ENCODE measurements at regions not wholly inside any gene's neighbourhood (a gene's known extent, or its start where the extent isn't known, plus 50 kb on each side); places are given as distances from the start of the nearest gene placed in this dataset.

- no peak for DNase-seq
Observed at GRCh38 chr6:1113916-1114540, 197.9 kb upstream of the FOXQ1 start.

GRCh38 chr6:1111361-1111760 is 200.5 kb upstream of the FOXQ1 start:
- no peak for DNase-seq

- no peak for DNase-seq
Observed at GRCh38 chr6:1110941-1111349, 201.0 kb upstream of the FOXQ1 start.

GRCh38 chr6:1110164-1110563 is 201.7 kb upstream of the FOXQ1 start:
- DNase-seq, result no peak

- DNase-seq, result no peak
Observed at GRCh38 chr6:1109134-1109533, 202.8 kb upstream of the FOXQ1 start.

GRCh38 chr6:1108198-1108597 is 203.7 kb upstream of the FOXQ1 start:
- DNase-seq, result no peak

GRCh38 chr6:1107578-1107977 is 204.3 kb upstream of the FOXQ1 start:
- no peak for DNase-seq

- DNase-seq, result no peak
Observed at GRCh38 chr6:1105833-1106400, 206.0 kb upstream of the FOXQ1 start.

- DNase-seq, result no peak
Observed at GRCh38 chr6:1104988-1105670, 206.8 kb upstream of the FOXQ1 start.

GRCh38 chr6:1103945-1104623 is 207.8 kb upstream of the FOXQ1 start:
- DNase-seq, result no peak

GRCh38 chr6:1103021-1103420 is 208.9 kb upstream of the FOXQ1 start:
- DNase-seq, result no peak

- DNase-seq, result no peak
Observed at GRCh38 chr6:1100269-1100668, 211.6 kb upstream of the FOXQ1 start.

GRCh38 chr6:1099264-1099663 is 212.6 kb upstream of the FOXQ1 start:
- no peak for DNase-seq

GRCh38 chr6:1096967-1097765 is 214.7 kb upstream of the FOXQ1 start:
- no peak for DNase-seq

- DNase-seq, result no peak
Observed at GRCh38 chr6:1094306-1094705, 217.6 kb upstream of the FOXQ1 start.

- no peak for DNase-seq
Observed at GRCh38 chr6:1091900-1092299, 220.0 kb upstream of the FOXQ1 start.

GRCh38 chr6:1089859-1090258 is 222.0 kb upstream of the FOXQ1 start:
- DNase-seq, result no peak

- DNase-seq, result no peak
Observed at GRCh38 chr6:1088492-1089001, 223.4 kb upstream of the FOXQ1 start.

- DNase-seq, result no peak
Observed at GRCh38 chr6:1087154-1087843, 224.6 kb upstream of the FOXQ1 start.

- DNase-seq, result no peak
Observed at GRCh38 chr6:1086446-1087153, 225.3 kb upstream of the FOXQ1 start.

GRCh38 chr6:1082285-1082935 is 229.5 kb upstream of the FOXQ1 start:
- DNase-seq, result no peak

Data from cerebellar nuclear complex (tissue), 1 donor.